Activated CD4-positive, CD25-positive, alpha-beta regulatory T cell treated with anti-CD3 and anti-CD28 coated beads, Interleukin-2, amount 50 U/mL, for 24 hours (primary cell): ENCODE measurements at regions not wholly inside any gene's neighbourhood (a gene's known extent, or its start where the extent isn't known, plus 50 kb on each side); places are given as distances from the start of the nearest gene placed in this dataset.
"Not testable (repeated sequence)": the region's sequence is repeated elsewhere in the genome, so short reads cannot be mapped to it uniquely, and the experiment has no call there.

Experiments used
- ATAC-seq, 2 donors: fragments of 150-1000 bp; cut with Tn5 transposase; one replicate each; pipeline ENCODE4 v1.10.0; 2021; ENCODE audit warnings: mild to moderate bottlenecking in 1 of 2, moderate library complexity in 1 of 2

GRCh38 chr13:80973721-80974120, 632.8 kb upstream of the SPRY2 start:
- ATAC-seq: no peak

- ATAC-seq: no peak
These were observed 632.0 kb upstream of the SPRY2 start for GRCh38 chr13:80972857-80973478.

- ATAC-seq: no peak
These were observed 624.2 kb upstream of the SPRY2 start for GRCh38 chr13:80965097-80965496.

- no peak for ATAC-seq
These were observed 621.9 kb upstream of the SPRY2 start for GRCh38 chr13:80962855-80963254.

- no peak for ATAC-seq
These were observed 621.2 kb upstream of the SPRY2 start for GRCh38 chr13:80962173-80962572.

GRCh38 chr13:80957019-80957655, 616.2 kb upstream of the SPRY2 start:
- ATAC-seq: no peak

- ATAC-seq: no peak
These were observed 614.6 kb upstream of the SPRY2 start for GRCh38 chr13:80955501-80955900.

- no peak for ATAC-seq
These were observed 611.2 kb upstream of the SPRY2 start for GRCh38 chr13:80952158-80952557.

- no peak for ATAC-seq
These were observed 605.3 kb upstream of the SPRY2 start for GRCh38 chr13:80946008-80946802.

GRCh38 chr13:80945328-80945727, 604.4 kb upstream of the SPRY2 start:
- no peak for ATAC-seq

- ATAC-seq: no peak
These were observed 598.7 kb upstream of the SPRY2 start for GRCh38 chr13:80939581-80939980.

GRCh38 chr13:80931766-80932165, 590.8 kb upstream of the SPRY2 start:
- no peak for ATAC-seq

GRCh38 chr13:80931118-80931517, 590.2 kb upstream of the SPRY2 start:
- no peak for ATAC-seq

GRCh38 chr13:80928241-80928640, 587.3 kb upstream of the SPRY2 start:
- ATAC-seq: no peak

GRCh38 chr13:80926024-80926423, 585.1 kb upstream of the SPRY2 start:
- ATAC-seq: not testable (repeated sequence)

GRCh38 chr13:80924596-80924995, 583.7 kb upstream of the SPRY2 start:
- ATAC-seq: no peak

- ATAC-seq: no peak
These were observed 583.0 kb upstream of the SPRY2 start for GRCh38 chr13:80923907-80924306.

GRCh38 chr13:80921971-80922370, 581.0 kb upstream of the SPRY2 start:
- no peak for ATAC-seq

- no peak for ATAC-seq
These were observed 580.6 kb upstream of the SPRY2 start for GRCh38 chr13:80921541-80921940.

GRCh38 chr13:80906860-80907259, 565.9 kb upstream of the SPRY2 start:
- ATAC-seq: no peak

- no peak for ATAC-seq
These were observed 563.5 kb upstream of the SPRY2 start for GRCh38 chr13:80904386-80904785.

- no peak for ATAC-seq
These were observed 563.0 kb upstream of the SPRY2 start for GRCh38 chr13:80903911-80904310.

GRCh38 chr13:80901530-80901929, 560.6 kb upstream of the SPRY2 start:
- no peak for ATAC-seq

- no peak for ATAC-seq
These were observed 560.2 kb upstream of the SPRY2 start for GRCh38 chr13:80901111-80901510.
